ENCODE measurements at regions not wholly inside any gene's neighbourhood (a gene's known extent, or its start where the extent isn't known, plus 50 kb on each side); places are given as distances from the start of the nearest gene placed in this dataset.

DNA sequence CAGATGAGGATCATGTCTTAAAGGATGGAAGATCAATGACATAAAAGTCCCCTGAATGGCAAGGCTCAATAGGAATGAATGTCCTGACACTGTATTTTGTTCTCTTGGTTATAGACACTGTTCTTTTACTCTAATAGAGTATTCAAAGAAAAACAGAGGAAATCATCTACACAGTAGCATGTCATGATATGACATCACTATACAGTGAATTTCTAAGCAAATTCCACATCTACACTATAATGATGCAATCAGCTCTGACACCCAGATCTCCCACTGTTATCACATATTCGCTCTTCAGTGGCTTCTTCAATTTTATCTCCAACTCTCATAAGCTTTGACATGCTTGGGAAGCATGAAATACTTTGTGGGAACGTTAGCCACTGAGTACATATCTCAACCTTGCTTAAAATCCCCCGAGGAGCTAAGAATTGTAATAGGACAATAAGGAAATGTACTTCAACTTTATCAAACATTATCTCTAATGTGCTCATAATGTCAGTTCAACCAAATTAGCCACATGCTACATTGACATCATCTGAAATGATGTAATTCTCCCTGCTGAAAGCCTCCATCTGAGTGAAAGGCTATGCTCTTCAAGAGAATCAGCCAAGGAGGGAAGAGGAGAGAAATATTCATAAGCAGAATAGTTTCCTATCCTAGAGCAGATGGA is 139.6 kb upstream of the PTCHD1 start:
- TF ChIP-seq GABPA (IDR thresholded peaks at IDR 0.05; ENCODE audit: low read depth), result no peak
- no peak for TF ChIP-seq POLR2AphosphoS5 (IDR thresholded peaks at IDR 0.05; ENCODE audit: low read depth, low read length)
- TF ChIP-seq ELF1 (IDR thresholded peaks at IDR 0.05), result no peak
- no peak for TF ChIP-seq MXI1 (IDR thresholded peaks at IDR 0.05; ENCODE audit: low read depth, low read length)
- TF ChIP-seq, protein P1, sequence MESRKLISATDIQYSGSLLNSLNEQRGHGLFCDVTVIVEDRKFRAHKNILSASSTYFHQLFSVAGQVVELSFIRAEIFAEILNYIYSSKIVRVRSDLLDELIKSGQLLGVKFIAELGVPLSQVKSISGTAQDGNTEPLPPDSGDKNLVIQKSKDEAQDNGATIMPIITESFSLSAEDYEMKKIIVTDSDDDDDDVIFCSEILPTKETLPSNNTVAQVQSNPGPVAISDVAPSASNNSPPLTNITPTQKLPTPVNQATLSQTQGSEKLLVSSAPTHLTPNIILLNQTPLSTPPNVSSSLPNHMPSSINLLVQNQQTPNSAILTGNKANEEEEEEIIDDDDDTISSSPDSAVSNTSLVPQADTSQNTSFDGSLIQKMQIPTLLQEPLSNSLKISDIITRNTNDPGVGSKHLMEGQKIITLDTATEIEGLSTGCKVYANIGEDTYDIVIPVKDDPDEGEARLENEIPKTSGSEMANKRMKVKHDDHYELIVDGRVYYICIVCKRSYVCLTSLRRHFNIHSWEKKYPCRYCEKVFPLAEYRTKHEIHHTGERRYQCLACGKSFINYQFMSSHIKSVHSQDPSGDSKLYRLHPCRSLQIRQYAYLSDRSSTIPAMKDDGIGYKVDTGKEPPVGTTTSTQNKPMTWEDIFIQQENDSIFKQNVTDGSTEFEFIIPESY (IDR thresholded peaks at IDR 0.05; ENCODE audit: borderline replicate concordance, low read depth), result no peak
- TF ChIP-seq SIN3A (IDR thresholded peaks at IDR 0.05; ENCODE audit: borderline replicate concordance, low read depth, low read length), result no peak
- no peak for TF ChIP-seq YY1 (IDR thresholded peaks at IDR 0.05; ENCODE audit: low read depth)
- TF ChIP-seq RXRA (IDR thresholded peaks at IDR 0.05; ENCODE audit: borderline replicate concordance, low read depth), result no peak
- no peak for TF ChIP-seq CHD2 (IDR thresholded peaks at IDR 0.05; ENCODE audit: low read length, partially characterized antibody)
- no peak for TF ChIP-seq TEAD4 (IDR thresholded peaks at IDR 0.05; ENCODE audit: borderline replicate concordance, insufficient read depth)
- no peak for TF ChIP-seq GATA2 (CRISPR knock-in tag; IDR thresholded peaks at IDR 0.05)
- TF ChIP-seq PBX3 (IDR thresholded peaks at IDR 0.05), result no peak
- TF ChIP-seq USF1 (IDR thresholded peaks at IDR 0.05; ENCODE audit: borderline replicate concordance, low read depth), result no peak
- H3K79me2 ChIP-seq (ENCODE audit: insufficient read depth), result no peaks in the 10 kb centered on the region
- H2AFZ ChIP-seq (ENCODE audit: low read depth), result no peak overlapping the region
- H3K9me3 ChIP-seq, result no peaks in the 10 kb centered on the region
- H3K9me2 ChIP-seq, result no peaks in the 10 kb centered on the region
- no peak overlapping the region for H3K4me3 ChIP-seq (ENCODE audit: low read depth in 2 of 2, low read length in 1 of 2)
- H3F3A ChIP-seq (replicated peaks; ENCODE audit: insufficient read depth), result no peaks in the 10 kb centered on the region
- H4K20me1 ChIP-seq (ENCODE audit: insufficient read depth), result no peaks in the 10 kb centered on the region
- H3K36me3 ChIP-seq (replicated peaks in 1 of 2; ENCODE audit: control insufficient read depth in 1 of 2, insufficient read depth in 2 of 2, low read length in 1 of 2), result no peaks in the 10 kb centered on the region
- ChIA-PET CTCF (no interaction called here), POLR2A (no interaction called here)
- WGBS (ENCODE audit: low lambda C conversion rate), result 2% methylated on average over 3 of the region's 3 CpGs
- H3K4me1 ChIP-seq (ENCODE audit: control insufficient read depth in 1 of 2, insufficient read depth in 2 of 2, low read depth in 1 of 2, low read length in 1 of 2), result no peaks in the 10 kb centered on the region
- H3K27me3 ChIP-seq (ENCODE audit: insufficient read depth), result no peaks in the 10 kb centered on the region
- DNase-seq, result peak; percentile 5
- H3K27ac ChIP-seq (ENCODE audit: low read depth in 2 of 2, low read length in 1 of 2), result no peak overlapping the region
- no peak overlapping the region for H3K4me2 ChIP-seq
- H3K9ac ChIP-seq, result no peak overlapping the region

DNA sequence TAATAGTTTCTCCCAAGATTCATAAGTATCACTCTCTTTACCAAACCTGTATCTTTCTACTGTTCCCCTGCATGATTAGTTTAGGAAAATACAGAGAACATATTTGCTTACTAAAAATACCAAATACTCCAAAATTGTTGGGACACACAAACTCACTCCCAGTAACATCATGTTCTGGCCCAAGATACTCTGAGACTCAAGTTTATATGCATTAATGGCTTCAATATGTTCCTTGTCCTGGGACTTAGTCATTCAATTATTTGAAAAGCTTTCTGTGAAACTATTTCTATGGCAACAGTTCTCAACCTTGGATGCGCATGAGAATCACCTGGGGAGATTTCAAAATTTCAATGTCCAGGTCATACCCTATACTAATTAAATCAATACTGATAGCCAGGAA is 138.9 kb upstream of the PTCHD1 start:
- no peak overlapping the region for H3K4me3 ChIP-seq (ENCODE audit: low read depth in 2 of 2, low read length in 1 of 2)
- no peaks in the 10 kb centered on the region for H4K20me1 ChIP-seq (ENCODE audit: insufficient read depth)
- 19% methylated on average over 1 of the region's 1 CpG for WGBS (ENCODE audit: low lambda C conversion rate)
- DNase-seq, result no peak
- no peaks in the 10 kb centered on the region for H3K27me3 ChIP-seq (ENCODE audit: insufficient read depth)
- H3F3A ChIP-seq (replicated peaks; ENCODE audit: insufficient read depth), result no peaks in the 10 kb centered on the region
- H3K9me2 ChIP-seq, result no peaks in the 10 kb centered on the region
- no peak overlapping the region for H3K27ac ChIP-seq (ENCODE audit: low read depth in 2 of 2, low read length in 1 of 2)
- ChIA-PET CTCF (no interaction called here), POLR2A (no interaction called here)
- H3K9me3 ChIP-seq, result no peaks in the 10 kb centered on the region
- H3K36me3 ChIP-seq (replicated peaks in 1 of 2; ENCODE audit: control insufficient read depth in 1 of 2, insufficient read depth in 2 of 2, low read length in 1 of 2), result no peaks in the 10 kb centered on the region
- TF ChIP-seq FOXM1 (IDR thresholded peaks at IDR 0.05; ENCODE audit: low read depth) (no peak), SMC3 (IDR thresholded peaks at IDR 0.05; ENCODE audit: low read depth, low read length) (no peak), RAD21 (IDR thresholded peaks at IDR 0.05; ENCODE audit: low read length) (no peak), GATA2 (CRISPR knock-in tag; IDR thresholded peaks at IDR 0.05) (no peak), SIN3A (IDR thresholded peaks at IDR 0.05; ENCODE audit: borderline replicate concordance, low read depth, low read length) (no peak), RFX5 (IDR thresholded peaks at IDR 0.05; ENCODE audit: low read length) (no peak), CTCF (IDR thresholded peaks at IDR 0.05) (no peak)
- no peaks in the 10 kb centered on the region for H3K4me1 ChIP-seq (ENCODE audit: control insufficient read depth in 1 of 2, insufficient read depth in 2 of 2, low read depth in 1 of 2, low read length in 1 of 2)
- no peak overlapping the region for H3K4me2 ChIP-seq
- no peak overlapping the region for H3K9ac ChIP-seq
- no peak overlapping the region for H2AFZ ChIP-seq (ENCODE audit: low read depth)
- no peaks in the 10 kb centered on the region for H3K79me2 ChIP-seq (ENCODE audit: insufficient read depth)
